Neural cell (in vitro differentiated cells): ENCODE measurements at regions not wholly inside any gene's neighbourhood (a gene's known extent, or its start where the extent isn't known, plus 50 kb on each side); places are given as distances from the start of the nearest gene placed in this dataset.

ENCODE experiments used
- EP300 ChIP-seq: fragments of 450-650 bp; conservative IDR thresholded peaks from 2 replicates; pipeline ENCODE4 v1.6.1; 2014; ENCODE audit warnings: antibody characterized with exemption, mild to moderate bottlenecking, moderate library complexity; ENCODE audit not compliant: poor library complexity, severe bottlenecking
- EZH2 ChIP-seq: fragments of 200-600, 300-800 bp; shearing (Covaris generic), sonication (generic); IDR thresholded peaks from 2 replicates; pipeline ENCODE4 v1.6.1; 2014; ENCODE audit warnings: antibody characterized with exemption, low read length, borderline replicate concordance, mild to moderate bottlenecking; ENCODE audit not compliant: insufficient read depth, poor library complexity, severe bottlenecking
- MXI1 ChIP-seq: fragments of 450-650 bp; conservative IDR thresholded peaks from 2 replicates; pipeline ENCODE4 v1.6.1; 2014; ENCODE audit warnings: antibody characterized with exemption, mild to moderate bottlenecking; ENCODE audit not compliant: poor library complexity, severe bottlenecking
- POLR2AphosphoS5 ChIP-seq: IDR thresholded peaks from 2 replicates; pipeline ENCODE4 v1.6.1; 2012
- RAD21 ChIP-seq: fragments of 450-650 bp; conservative IDR thresholded peaks from 2 replicates; pipeline ENCODE4 v1.6.1; 2014; ENCODE audit warnings: antibody characterized with exemption, mild to moderate bottlenecking, moderate library complexity
- SMC3 ChIP-seq: fragments of 450-650 bp; conservative IDR thresholded peaks from 2 replicates; pipeline ENCODE4 v1.6.1; 2014; ENCODE audit warnings: antibody characterized with exemption, mild to moderate bottlenecking, moderate library complexity; ENCODE audit not compliant: poor library complexity
- TAF1 ChIP-seq: IDR thresholded peaks from 2 replicates; pipeline ENCODE4 v1.6.1; 2012; ENCODE audit warnings: low read depth
- TF ChIP-seq, protein P1 (sequence below): fragments of 450-650 bp; IDR thresholded peaks from 2 replicates; pipeline ENCODE4 v1.5.1; 2014; ENCODE audit warnings: antibody characterized with exemption, mild to moderate bottlenecking, moderate library complexity; ENCODE audit not compliant: poor library complexity, severe bottlenecking

DNA sequence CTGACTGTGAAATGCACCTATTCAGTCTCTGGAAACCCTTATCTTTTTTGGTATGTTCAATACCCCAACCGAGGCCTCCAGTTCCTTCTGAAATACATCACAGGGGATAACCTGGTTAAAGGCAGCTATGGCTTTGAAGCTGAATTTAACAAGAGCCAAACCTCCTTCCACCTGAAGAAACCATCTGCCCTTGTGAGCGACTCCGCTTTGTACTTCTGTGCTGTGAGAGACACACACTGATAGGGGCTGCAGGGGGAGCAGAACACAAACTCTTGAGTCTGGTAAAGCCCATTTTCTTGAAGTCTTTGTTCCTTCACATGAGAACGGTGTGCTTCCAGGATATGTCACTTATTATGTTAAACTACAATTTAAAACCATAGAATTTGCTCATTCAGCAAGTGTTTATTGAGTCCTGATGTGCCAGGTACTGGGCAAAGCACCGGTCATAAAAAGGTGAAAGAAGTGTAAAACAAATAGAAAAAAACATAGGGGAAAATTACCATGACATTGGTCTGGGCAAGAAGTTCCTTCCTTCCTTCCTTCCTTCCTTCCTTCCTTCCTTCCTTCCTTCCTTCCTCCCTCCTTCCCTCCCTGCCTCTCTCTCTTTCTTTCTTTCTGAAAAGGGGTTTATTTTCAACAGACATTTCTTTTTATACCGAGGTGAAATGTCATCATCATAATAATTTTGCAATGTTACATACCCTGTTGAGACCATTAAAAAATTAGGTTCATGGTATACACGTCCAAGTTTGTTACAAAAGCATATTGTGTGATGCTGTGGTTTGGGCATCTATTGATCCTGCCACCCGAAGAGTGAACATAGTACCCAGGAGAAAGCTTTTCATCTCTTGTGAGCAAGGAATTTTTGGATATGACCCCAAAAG, 50.7 kb upstream of the OR4E1 start:
- TF ChIP-seq, protein P1, sequence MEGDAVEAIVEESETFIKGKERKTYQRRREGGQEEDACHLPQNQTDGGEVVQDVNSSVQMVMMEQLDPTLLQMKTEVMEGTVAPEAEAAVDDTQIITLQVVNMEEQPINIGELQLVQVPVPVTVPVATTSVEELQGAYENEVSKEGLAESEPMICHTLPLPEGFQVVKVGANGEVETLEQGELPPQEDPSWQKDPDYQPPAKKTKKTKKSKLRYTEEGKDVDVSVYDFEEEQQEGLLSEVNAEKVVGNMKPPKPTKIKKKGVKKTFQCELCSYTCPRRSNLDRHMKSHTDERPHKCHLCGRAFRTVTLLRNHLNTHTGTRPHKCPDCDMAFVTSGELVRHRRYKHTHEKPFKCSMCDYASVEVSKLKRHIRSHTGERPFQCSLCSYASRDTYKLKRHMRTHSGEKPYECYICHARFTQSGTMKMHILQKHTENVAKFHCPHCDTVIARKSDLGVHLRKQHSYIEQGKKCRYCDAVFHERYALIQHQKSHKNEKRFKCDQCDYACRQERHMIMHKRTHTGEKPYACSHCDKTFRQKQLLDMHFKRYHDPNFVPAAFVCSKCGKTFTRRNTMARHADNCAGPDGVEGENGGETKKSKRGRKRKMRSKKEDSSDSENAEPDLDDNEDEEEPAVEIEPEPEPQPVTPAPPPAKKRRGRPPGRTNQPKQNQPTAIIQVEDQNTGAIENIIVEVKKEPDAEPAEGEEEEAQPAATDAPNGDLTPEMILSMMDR = no peak
- TF ChIP-seq MXI1 (no peak), EZH2 (no peak), EP300 (no peak), RAD21 (no peak), POLR2AphosphoS5 (no peak), TAF1 (no peak), SMC3 (no peak)
